Smooth muscle cell (in vitro differentiated cells): ENCODE measurements at regions not wholly inside any gene's neighbourhood (a gene's known extent, or its start where the extent isn't known, plus 50 kb on each side); places are given as distances from the start of the nearest gene placed in this dataset.

Source experiments
- DNase-seq: peaks from one replicate; lab custom pipeline; 2025; ENCODE audit not compliant: unreplicated experiment; lab: John Stamatoyannopoulos, UW
- H2AFZ ChIP-seq: fragments of 200-600 bp; sonication (generic); 2 replicates; pipeline ENCODE4 v1.6.0; 2016; ENCODE audit warnings: antibody characterized with exemption, low read depth, mild to moderate bottlenecking
- H3F3A ChIP-seq: fragments of 200-600 bp; sonication (generic); 2 replicates; pipeline ENCODE4 v1.6.0; 2017; ENCODE audit warnings: antibody characterized with exemption, low read depth
- H3K27ac ChIP-seq: fragments of 200-600 bp; sonication (generic); 2 replicates; pipeline ENCODE4 v1.5.1; 2016; ENCODE audit warnings: low read depth, mild to moderate bottlenecking
- H3K27me3 ChIP-seq: fragments of 200-600 bp; sonication (generic); 2 replicates; pipeline ENCODE4 v1.6.1; 2016; ENCODE audit warnings: low read depth, mild to moderate bottlenecking
- H3K36me3 ChIP-seq: fragments of 200-600 bp; sonication (generic); 2 replicates; pipeline ENCODE4 v1.5.1; 2016; ENCODE audit warnings: low read depth
- H3K4me1 ChIP-seq: fragments of 200-600 bp; sonication (generic); 2 replicates; pipeline ENCODE4 v1.5.1; 2016; ENCODE audit warnings: low read depth
- H3K4me2 ChIP-seq: fragments of 200-600 bp; sonication (generic); 2 replicates; pipeline ENCODE4 v1.6.0; 2016; ENCODE audit warnings: mild to moderate bottlenecking
- H3K4me3 ChIP-seq: fragments of 200-600 bp; sonication (generic); 2 replicates; pipeline ENCODE4 v1.5.1; 2016; ENCODE audit warnings: mild to moderate bottlenecking
- H3K79me2 ChIP-seq: fragments of 200-600 bp; sonication (generic); 2 replicates; pipeline ENCODE4 v1.6.0; 2016; ENCODE audit warnings: low read depth, mild to moderate bottlenecking
- H3K9ac ChIP-seq: fragments of 200-600 bp; sonication (generic); 2 replicates; pipeline ENCODE4 v1.6.0; 2016; ENCODE audit warnings: low read depth
- H3K9me3 ChIP-seq: fragments of 200-600 bp; sonication (generic); replicated peaks from 2 replicates; pipeline ENCODE4 v1.5.1; 2016; ENCODE audit warnings: low read depth
- H4K20me1 ChIP-seq: fragments of 200-600 bp; sonication (generic); 2 replicates; pipeline ENCODE4 v1.6.0; 2016; ENCODE audit warnings: low read depth
- CTCF ChIP-seq: fragments of 200-600 bp; sonication (generic); IDR thresholded peaks from 2 replicates; pipeline ENCODE4 v1.5.1; 2017; ENCODE audit warnings: borderline replicate concordance, mild to moderate bottlenecking, antibody characterized with exemption; ENCODE audit not compliant: insufficient read depth, poor library complexity, severe bottlenecking
- WGBS: methylation state at CpG from one replicate; pipeline ENCODE4 v1.1.7; 2016; ENCODE audit warnings: low lambda C conversion rate; 5-methylcytosine and 5-hydroxymethylcytosine counted together

GRCh38 chr2:151197184-151198108 is 64.2 kb downstream of the RBM43 start:
- Histone ChIP-seq H3K4me1 (no peaks in the 10 kb centered on the region), H3K4me3 (no peak overlapping the region), H3K9ac (no peak overlapping the region), H2AFZ (no peak overlapping the region), H3K9me3 (no peaks in the 10 kb centered on the region), H3K27ac (no peak overlapping the region), H3K4me2 (no peak overlapping the region), H4K20me1 (no peaks in the 10 kb centered on the region), H3K27me3 (no peaks in the 10 kb centered on the region), H3K79me2 (no peaks in the 10 kb centered on the region), H3F3A (no peaks in the 10 kb centered on the region), H3K36me3 (no peaks in the 10 kb centered on the region)
- no peak for TF ChIP-seq CTCF
- no peak for DNase-seq
- WGBS = 85% methylated on average over 7 of the region's 7 CpGs

DNA sequence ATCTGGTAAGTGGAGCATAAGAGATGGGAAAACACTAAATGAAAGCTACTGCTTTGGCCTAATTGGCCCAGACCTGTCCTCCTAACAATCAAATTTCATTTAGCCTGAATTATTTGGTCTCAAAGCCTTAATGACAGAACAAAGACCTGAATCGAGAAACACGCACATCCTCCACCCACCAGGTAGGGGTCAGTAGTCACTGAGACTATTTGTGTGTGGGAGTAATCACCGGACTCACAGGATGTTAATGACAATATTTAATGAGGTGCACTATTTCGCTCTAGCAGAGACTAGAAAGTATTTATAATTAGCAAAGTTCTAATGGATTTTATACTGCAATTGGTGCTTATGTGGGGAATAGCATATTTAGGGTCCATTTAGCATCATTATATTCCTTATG is 68.1 kb downstream of the RBM43 start:
- 95% methylated on average over 4 of the region's 4 CpGs for WGBS
- H3K9ac ChIP-seq = no peak overlapping the region
- H3K4me2 ChIP-seq = no peak overlapping the region
- H2AFZ ChIP-seq = no peak overlapping the region
- H3F3A ChIP-seq = no peaks in the 10 kb centered on the region
- no peaks in the 10 kb centered on the region for H3K27me3 ChIP-seq
- H3K4me1 ChIP-seq = no peaks in the 10 kb centered on the region
- H3K4me3 ChIP-seq = no peak overlapping the region
- H3K36me3 ChIP-seq = no peaks in the 10 kb centered on the region
- no peak for TF ChIP-seq CTCF
- H3K27ac ChIP-seq = no peak overlapping the region
- no peaks in the 10 kb centered on the region for H4K20me1 ChIP-seq
- H3K79me2 ChIP-seq = no peaks in the 10 kb centered on the region
- H3K9me3 ChIP-seq = no peaks in the 10 kb centered on the region
- no peak for DNase-seq

GRCh38 chr2:151192681-151193080 is 69.0 kb downstream of the RBM43 start:
- no peak for DNase-seq
- no peak overlapping the region for H3K4me3 ChIP-seq
- no peak overlapping the region for H2AFZ ChIP-seq
- H3K27me3 ChIP-seq = no peaks in the 10 kb centered on the region
- no peaks in the 10 kb centered on the region for H3K79me2 ChIP-seq
- 99% methylated on average over 2 of the region's 2 CpGs for WGBS
- no peaks in the 10 kb centered on the region for H3K9me3 ChIP-seq
- TF ChIP-seq CTCF = no peak
- H3K9ac ChIP-seq = no peak overlapping the region
- no peaks in the 10 kb centered on the region for H3K36me3 ChIP-seq
- no peak overlapping the region for H3K27ac ChIP-seq
- H3F3A ChIP-seq = no peaks in the 10 kb centered on the region
- no peak overlapping the region for H3K4me2 ChIP-seq
- no peaks in the 10 kb centered on the region for H3K4me1 ChIP-seq
- H4K20me1 ChIP-seq = no peaks in the 10 kb centered on the region

- Histone ChIP-seq H2AFZ (no peak overlapping the region), H3K4me3 (no peak overlapping the region), H3K9ac (no peak overlapping the region), H3F3A (no peaks in the 10 kb centered on the region), H3K36me3 (no peaks in the 10 kb centered on the region), H3K79me2 (no peaks in the 10 kb centered on the region), H3K4me1 (no peaks in the 10 kb centered on the region), H3K4me2 (no peak overlapping the region), H3K27me3 (no peaks in the 10 kb centered on the region), H4K20me1 (no peaks in the 10 kb centered on the region), H3K27ac (no peak overlapping the region), H3K9me3 (no peaks in the 10 kb centered on the region)
- no peak for DNase-seq
- TF ChIP-seq CTCF = no peak
- 87% methylated on average over 2 of the region's 2 CpGs for WGBS
Observed at GRCh38 chr2:151191001-151191400, 70.7 kb downstream of the RBM43 start.
